GM21526 (cell line): ENCODE measurements at regions not wholly inside any gene's neighbourhood (a gene's known extent, or its start where the extent isn't known, plus 50 kb on each side); places are given as distances from the start of the nearest gene placed in this dataset.
"Not testable (repeated sequence)": the region's sequence is repeated elsewhere in the genome, so short reads cannot be mapped to it uniquely, and the experiment has no call there.

ENCODE experiments used
- ATAC-seq: cut with Tn5 transposase; IDR thresholded peaks from one replicate; pipeline ENCODE4 v1.9.1; 2021; ENCODE audit warnings: moderate library complexity; ENCODE audit not compliant: unreplicated experiment, low FRiP score

GRCh38 chr3:3347056-3347455, 167.6 kb upstream of the CRBN start:
- not testable (repeated sequence) for ATAC-seq

DNA sequence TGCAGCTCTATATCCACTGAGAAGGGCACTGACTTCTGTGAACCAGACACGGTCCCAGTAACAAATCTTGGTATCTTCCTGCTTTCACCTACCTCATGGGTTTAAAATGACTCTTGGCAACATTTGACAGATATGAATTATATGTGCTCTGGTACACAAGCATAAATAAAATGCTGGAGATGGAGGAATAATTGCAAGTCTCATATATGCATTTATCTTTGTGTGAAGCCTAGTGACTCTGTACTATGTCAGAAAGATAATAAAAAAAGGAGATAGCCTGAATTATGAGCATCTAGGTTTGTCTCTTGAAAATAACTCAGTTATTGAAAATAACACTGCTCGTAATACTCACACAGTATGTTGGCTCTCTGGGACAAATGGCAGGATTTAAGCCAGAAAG, 167.1 kb upstream of the CRBN start:
- ATAC-seq: no peak

- ATAC-seq: no peak
These were observed 162.7 kb upstream of the CRBN start for GRCh38 chr3:3342141-3342540.

DNA sequence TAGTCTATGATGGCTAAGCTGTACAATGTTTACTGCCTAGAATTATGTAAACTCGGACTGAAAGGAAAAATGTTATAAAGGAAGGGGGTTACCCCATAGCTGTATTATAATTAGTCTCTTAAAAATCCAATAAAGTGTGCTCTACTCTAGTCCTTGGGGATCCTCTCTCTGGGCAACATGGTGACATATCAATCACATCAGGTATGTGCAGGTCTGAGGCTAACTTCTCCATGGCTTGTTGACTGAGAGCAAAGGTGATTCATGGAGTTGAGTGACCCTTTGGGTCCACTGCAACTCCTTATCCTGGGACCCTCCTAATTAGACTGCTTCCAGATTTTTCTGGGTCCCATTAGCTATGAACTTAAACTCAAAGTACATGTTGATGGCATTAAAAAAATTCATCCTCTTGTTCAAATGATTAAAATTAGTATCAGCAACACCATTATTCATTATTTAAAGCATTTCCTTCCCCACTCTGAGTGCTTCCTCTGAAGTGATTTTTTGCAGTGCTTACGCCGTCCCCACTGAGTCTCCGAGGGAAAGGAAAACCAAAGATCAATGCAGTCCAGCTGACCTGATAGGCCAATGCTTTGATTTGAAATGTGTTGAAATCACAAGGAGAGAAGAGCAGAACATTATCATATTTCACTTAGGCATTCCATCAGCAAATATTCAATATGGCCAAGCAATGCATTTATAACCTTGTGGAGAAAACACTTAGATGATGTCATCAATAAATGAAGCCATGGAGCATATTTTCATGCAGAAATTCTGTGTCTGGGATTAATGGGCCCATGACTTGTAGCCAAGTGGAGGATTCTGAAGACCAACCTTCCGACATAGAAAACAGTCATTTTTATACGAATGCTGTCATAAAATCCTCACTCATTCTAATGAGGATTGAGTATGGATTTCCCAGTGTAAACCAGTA, 161.7 kb upstream of the CRBN start:
- no peak for ATAC-seq

DNA sequence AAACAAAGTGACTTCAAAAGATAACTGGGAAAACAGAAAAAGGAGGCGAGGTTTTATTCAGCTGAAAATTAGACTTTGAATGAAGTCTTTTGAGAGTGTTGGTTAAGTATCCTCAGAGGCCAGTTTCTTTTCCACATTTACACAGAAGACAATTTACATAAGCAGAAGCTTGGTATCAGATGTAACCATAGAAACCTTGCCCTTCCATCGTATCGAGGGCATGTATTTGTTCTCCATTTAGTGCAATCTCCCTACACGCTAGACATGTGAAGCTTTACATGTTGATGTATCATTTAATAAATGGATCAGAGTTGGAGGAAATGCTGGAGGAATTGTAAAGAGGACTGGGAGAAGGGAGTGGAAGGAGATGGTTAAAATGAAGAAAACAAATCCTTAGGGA, 161.0 kb upstream of the CRBN start:
- no peak for ATAC-seq

DNA sequence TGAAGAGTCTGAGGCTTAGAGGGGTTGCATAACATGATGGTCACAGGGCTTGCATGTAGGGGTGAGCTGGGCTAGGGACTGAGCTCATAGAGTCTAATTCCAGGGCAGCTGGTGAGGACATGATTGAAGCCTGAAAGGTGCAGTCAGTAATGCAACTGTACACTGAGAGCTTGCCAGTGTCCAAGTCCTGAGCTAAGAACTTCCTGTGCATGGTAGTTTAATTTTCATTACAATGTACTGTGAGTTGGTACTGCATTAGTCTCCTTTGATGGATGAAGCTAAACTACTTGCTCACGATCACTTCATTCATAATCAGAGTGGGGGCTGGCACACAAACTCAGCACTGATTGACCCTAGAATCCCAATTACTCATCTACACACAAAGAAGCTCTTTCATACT, 156.4 kb upstream of the CRBN start:
- no peak for ATAC-seq

DNA sequence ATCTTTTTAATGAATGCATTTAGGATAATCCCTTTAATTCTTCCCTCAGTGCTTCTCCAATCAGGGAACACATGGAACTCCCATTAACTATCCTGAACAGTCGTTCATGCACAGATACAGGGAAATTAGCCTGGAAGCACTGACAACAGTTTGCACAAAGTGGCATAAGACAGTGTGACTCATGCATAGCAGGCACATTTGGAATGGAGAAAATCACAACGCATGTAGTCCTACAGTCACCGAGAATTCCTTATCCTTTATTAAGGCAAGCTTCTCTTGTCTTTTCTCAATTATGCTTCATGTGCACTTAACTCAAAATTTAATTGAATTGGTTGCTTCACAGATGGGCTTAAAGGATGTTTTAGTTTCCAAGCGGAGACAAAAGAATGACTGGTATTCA, 155.0 kb upstream of the CRBN start:
- no peak for ATAC-seq

- no peak for ATAC-seq
These were observed 154.1 kb upstream of the CRBN start for GRCh38 chr3:3333571-3333970.

- no peak for ATAC-seq
These were observed 137.0 kb upstream of the CRBN start for GRCh38 chr3:3316521-3316920.

GRCh38 chr3:3315846-3316245, 136.4 kb upstream of the CRBN start:
- no peak for ATAC-seq

DNA sequence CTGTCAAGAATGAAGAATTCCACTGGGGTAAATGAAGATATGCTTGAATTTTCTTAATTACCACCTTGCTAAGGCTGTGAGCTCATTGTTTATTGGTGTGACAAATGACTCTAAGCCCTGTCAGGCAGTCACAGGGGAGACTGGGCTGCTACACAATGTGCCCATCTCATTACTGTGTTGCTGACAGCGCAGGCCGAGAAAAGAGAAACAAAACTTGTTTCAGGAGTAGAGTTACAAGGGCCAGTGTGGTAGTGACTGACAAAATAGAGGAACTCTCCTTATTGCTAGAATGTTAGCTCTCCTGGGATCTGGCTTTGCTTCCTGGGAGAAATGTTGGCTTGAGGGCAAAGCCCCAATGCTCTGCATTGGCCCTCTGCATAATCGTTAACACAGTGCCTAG, 130.4 kb upstream of the CRBN start:
- no peak for ATAC-seq

DNA sequence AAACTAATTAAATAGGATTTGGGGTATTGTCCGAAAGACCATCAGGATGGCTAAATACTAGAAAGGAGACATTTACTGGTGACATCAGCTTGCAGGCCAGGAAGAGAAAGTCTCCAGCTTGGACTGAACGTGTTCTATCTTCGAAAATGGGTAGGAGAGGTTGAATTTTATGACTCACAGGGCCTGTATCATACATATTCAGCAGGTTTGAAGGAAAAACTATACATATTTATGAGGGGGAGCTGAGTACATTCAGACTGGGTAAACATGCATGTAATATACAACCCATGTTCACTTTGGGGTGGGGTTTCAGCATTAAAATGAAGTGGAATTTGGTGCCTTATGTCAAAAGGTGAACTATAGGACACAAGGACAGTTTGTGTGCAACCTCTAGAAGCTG, 129.3 kb upstream of the CRBN start:
- ATAC-seq: no peak

- no peak for ATAC-seq
These were observed 128.0 kb upstream of the CRBN start for GRCh38 chr3:3307491-3307890.

GRCh38 chr3:3305841-3306240, 126.3 kb upstream of the CRBN start:
- no peak for ATAC-seq

DNA sequence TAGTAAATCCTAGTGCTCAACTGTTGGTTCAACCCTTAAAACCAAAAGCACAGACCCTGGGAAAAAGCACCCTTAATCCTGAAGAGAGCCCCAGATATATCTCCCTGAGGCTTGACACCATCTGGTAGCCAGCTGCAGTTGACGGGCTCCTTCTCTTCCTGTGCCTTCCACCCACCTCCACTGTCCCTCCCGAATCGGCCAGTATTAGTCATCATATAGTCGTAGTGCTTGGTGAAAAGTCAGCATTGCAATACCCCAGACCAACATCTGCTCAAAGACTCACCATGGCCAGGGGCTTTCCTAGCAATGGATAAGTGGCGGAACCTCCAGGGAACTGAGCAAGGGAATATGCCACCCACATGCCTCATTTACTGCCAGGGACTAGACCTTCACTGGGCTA, 125.6 kb upstream of the CRBN start:
- ATAC-seq: no peak

GRCh38 chr3:3303636-3304035, 124.1 kb upstream of the CRBN start:
- ATAC-seq: no peak

GRCh38 chr3:3302964-3303363, 123.5 kb upstream of the CRBN start:
- ATAC-seq: no peak

GRCh38 chr3:3301476-3301875, 122.0 kb upstream of the CRBN start:
- ATAC-seq: no peak

GRCh38 chr3:3296979-3297381, 117.5 kb upstream of the CRBN start:
- ATAC-seq: no peak

GRCh38 chr3:3295586-3295985, 116.1 kb upstream of the CRBN start:
- no peak for ATAC-seq

DNA sequence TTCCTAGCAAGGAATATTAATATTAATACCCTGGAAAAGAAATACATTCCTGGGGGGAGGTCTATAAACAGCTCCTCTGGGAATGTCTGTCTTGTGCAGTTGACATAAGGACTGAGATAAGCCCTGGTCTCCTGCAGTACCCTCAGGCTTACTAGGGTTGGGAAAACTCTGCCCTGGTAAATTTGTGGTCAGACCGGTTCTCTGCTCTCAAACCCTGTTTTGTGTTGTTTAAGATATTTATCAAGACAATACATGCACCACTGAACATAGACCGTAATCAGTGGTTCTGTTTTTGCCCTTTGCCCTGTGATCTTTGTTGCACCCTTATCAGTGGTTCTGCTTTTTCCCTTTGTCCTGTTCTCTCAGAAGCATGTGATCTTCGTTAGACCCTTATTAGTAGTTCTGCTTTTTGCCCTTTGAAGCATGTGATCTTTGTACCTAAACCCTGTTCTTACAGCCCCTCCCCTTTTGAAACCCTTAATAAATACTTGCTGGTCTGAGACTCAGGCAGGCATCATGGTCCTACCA, 112.3 kb upstream of the CRBN start:
- ATAC-seq: not testable (repeated sequence)

DNA sequence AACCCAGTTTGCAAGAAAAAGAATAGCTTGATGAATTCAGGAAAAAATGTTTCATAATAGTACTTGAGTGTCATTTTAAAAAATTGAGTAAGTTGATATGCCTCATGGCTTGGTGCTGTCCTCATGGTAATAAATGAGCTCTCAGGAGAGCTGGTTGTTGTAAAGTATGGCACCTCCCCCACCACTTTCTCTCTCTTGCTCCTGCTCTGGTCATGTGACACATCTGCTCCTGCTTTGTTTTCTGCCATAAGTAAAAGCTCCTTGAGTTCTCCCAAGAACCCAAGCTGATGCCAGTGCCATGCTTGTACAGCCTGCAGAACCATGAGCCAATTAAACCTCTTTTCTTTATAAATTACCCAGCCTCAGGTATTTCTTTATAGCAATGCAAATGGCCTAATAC, 108.8 kb upstream of the CRBN start:
- ATAC-seq: no peak
